ENCODE measurements at regions not wholly inside any gene's neighbourhood (a gene's known extent, or its start where the extent isn't known, plus 50 kb on each side); places are given as distances from the start of the nearest gene placed in this dataset.
A peak's percentile ranks its signal among the peaks of the same experiment; 100 is the strongest.

DNA sequence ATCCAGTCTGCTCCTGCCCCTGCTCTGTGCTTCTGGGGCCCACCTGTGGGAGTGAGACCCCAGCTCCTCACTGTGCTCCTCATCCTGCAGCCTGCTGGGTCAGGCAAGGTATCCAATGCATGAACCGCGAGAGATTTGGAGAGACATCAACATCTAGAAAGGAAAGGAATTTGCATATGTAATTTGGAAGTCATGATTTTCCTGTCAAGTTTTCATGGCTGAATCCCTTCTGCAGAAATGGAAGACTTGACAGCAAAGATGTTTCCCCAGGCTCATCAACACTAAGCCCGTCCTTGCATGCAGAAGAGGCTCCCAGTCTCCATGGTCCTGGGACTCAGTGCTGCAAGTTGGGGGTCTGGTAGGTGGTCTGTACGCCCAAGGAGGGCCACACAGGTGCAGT, 176.9 kb upstream of the GRB10 start:
- Histone ChIP-seq H3K9me3 (no peaks in the 10 kb centered on the region), H3K27me3 (no peaks in the 10 kb centered on the region), H3K36me3 (no peaks in the 10 kb centered on the region), H3K4me3 (no peak overlapping the region), H3K4me1 (peaks cover 7 to 28% (median 19%) of the 10 kb centered on the region in 9 donors), H3K27ac (no peak overlapping the region)
- no peak for ATAC-seq
- TF ChIP-seq, protein P1, sequence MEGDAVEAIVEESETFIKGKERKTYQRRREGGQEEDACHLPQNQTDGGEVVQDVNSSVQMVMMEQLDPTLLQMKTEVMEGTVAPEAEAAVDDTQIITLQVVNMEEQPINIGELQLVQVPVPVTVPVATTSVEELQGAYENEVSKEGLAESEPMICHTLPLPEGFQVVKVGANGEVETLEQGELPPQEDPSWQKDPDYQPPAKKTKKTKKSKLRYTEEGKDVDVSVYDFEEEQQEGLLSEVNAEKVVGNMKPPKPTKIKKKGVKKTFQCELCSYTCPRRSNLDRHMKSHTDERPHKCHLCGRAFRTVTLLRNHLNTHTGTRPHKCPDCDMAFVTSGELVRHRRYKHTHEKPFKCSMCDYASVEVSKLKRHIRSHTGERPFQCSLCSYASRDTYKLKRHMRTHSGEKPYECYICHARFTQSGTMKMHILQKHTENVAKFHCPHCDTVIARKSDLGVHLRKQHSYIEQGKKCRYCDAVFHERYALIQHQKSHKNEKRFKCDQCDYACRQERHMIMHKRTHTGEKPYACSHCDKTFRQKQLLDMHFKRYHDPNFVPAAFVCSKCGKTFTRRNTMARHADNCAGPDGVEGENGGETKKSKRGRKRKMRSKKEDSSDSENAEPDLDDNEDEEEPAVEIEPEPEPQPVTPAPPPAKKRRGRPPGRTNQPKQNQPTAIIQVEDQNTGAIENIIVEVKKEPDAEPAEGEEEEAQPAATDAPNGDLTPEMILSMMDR (IDR thresholded peaks at IDR 0.05) = no peak
- DNase-seq = no peak
- WGBS, 2 donors = 95 to 99% methylated on average over 4 of the region's 4 CpGs
- intact Hi-C loops (cut with DNase I) = loop anchor here in 3 of 10 donors (10.0 kb wide), 3 partner anchors 105 to 165 kb away; no protein-coding TSS in a partner anchor

DNA sequence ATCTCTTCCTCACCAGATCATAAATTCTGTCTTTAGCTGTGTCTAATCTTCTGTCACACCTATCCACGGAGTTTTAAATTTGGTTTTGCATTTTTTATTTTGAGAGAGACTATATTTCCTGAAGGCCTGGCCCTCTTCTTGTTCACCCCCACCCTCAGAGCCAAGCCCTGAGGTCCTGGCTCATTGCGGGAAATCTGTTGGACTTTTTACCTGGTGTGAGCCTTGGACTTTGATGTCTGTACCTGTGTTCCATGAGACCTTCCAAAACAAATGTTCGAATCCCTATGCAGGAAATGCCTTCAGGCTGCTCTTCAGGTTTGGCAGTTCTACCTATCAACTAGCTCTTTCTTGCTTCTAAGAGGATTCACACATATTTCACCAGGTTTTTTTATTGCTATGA, 175.2 kb upstream of the GRB10 start:
- ATAC-seq = no peak
- 79 to 84% methylated on average over 3 of the region's 3 CpGs for WGBS, 2 donors
- TF ChIP-seq, protein P1 (IDR thresholded peaks at IDR 0.05) = no peak
- no peak overlapping the region for H3K4me3 ChIP-seq
- intact Hi-C loops (cut with DNase I) = loop anchor here in 3 of 10 donors (10.0 kb wide), 3 partner anchors 107 to 167 kb away; no protein-coding TSS in a partner anchor
- no peak overlapping the region for H3K27ac ChIP-seq
- peaks cover 7 to 39% (median 27%) of the 10 kb centered on the region in 9 donors for H3K4me1 ChIP-seq
- H3K36me3 ChIP-seq = no peaks in the 10 kb centered on the region
- no peak for DNase-seq
- H3K27me3 ChIP-seq = no peaks in the 10 kb centered on the region
- H3K9me3 ChIP-seq = no peaks in the 10 kb centered on the region

DNA sequence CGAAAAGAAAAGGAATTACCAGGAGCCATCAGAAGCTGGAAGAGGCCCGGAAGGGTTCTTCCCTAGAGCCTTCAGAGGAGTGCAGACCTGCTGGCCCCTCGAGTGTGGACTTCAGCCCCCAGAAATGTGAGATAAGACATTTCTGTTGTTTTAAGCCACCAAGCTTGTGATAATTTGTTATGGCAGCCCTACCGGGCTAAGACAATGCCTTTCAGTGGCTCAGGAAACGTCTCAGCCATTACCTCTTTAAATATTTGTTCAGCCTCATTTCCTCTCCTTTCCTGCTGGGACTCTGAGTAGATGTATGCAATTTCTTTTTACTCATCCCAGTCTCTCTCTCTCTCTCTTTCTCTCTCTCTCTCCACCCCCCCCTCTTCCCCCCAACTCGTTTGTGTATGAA, 174.7 kb upstream of the GRB10 start:
- intact Hi-C loops (cut with DNase I) = loop anchor here in 3 of 10 donors (10.0 kb wide), 3 partner anchors 107 to 167 kb away; no protein-coding TSS in a partner anchor
- no peaks in the 10 kb centered on the region for H3K9me3 ChIP-seq
- peaks cover 3 to 38% (median 25%) of the 10 kb centered on the region in 9 donors for H3K4me1 ChIP-seq
- no peak for ATAC-seq
- no peaks in the 10 kb centered on the region for H3K27me3 ChIP-seq
- TF ChIP-seq, protein P1 (IDR thresholded peaks at IDR 0.05) = no peak
- H3K4me3 ChIP-seq = no peak overlapping the region
- peak overlapping the region in 2 of 10 donors; percentile 17 to 29 for H3K27ac ChIP-seq
- WGBS, 2 donors = 51 to 60% methylated on average over 6 of the region's 6 CpGs
- no peaks in the 10 kb centered on the region for H3K36me3 ChIP-seq
- DNase-seq = no peak

DNA sequence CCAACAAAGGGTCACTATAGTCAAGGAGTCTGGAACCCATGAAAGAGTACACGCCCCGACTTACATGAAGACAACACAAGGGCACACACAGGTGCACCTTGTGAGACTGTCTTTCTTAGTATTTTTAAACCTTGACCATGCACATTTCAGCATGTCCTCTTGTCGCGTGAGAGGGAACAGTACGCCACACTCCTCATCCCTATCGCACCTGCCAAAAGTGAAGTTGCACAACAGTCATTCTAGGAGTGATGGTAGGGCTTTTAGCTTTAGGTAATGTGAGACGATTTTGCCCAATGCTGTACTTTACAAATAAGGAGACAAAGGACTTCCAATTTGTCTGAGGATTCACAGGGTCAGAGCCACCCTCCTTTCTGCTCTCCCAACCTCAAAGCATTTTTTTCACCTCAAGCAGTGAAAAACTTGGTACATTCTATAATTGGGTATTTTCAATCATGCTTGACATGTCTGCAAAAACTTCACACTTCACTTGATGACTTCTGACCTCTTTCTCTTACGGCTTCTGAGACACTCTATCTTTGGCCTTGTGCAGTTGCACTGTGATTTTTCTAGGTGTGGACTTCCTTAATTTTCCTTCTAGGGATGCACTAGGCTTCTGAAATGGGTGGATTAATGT, 173.9 kb upstream of the GRB10 start:
- no peaks in the 10 kb centered on the region for H3K9me3 ChIP-seq
- DNase-seq (no peak), ATAC-seq (no peak)
- TF ChIP-seq, protein P1 (IDR thresholded peaks at IDR 0.05) = no peak
- no peaks in the 10 kb centered on the region for H3K36me3 ChIP-seq
- no peak overlapping the region for H3K4me3 ChIP-seq
- no peaks in the 10 kb centered on the region for H3K27me3 ChIP-seq
- H3K27ac ChIP-seq = no peak overlapping the region
- intact Hi-C loops (cut with DNase I) = loop anchor here in 3 of 10 donors (10.0 kb wide), 3 partner anchors 108 to 168 kb away; no protein-coding TSS in a partner anchor
- peaks cover 0 to 31% (median 20%) of the 10 kb centered on the region in 9 donors for H3K4me1 ChIP-seq
- 91 to 94% methylated on average over 8 of the region's 8 CpGs for WGBS, 2 donors

Data from heart right ventricle (tissue), 16 donors.